ENCODE measurements at regions not wholly inside any gene's neighbourhood (a gene's known extent, or its start where the extent isn't known, plus 50 kb on each side); places are given as distances from the start of the nearest gene placed in this dataset.

DNA sequence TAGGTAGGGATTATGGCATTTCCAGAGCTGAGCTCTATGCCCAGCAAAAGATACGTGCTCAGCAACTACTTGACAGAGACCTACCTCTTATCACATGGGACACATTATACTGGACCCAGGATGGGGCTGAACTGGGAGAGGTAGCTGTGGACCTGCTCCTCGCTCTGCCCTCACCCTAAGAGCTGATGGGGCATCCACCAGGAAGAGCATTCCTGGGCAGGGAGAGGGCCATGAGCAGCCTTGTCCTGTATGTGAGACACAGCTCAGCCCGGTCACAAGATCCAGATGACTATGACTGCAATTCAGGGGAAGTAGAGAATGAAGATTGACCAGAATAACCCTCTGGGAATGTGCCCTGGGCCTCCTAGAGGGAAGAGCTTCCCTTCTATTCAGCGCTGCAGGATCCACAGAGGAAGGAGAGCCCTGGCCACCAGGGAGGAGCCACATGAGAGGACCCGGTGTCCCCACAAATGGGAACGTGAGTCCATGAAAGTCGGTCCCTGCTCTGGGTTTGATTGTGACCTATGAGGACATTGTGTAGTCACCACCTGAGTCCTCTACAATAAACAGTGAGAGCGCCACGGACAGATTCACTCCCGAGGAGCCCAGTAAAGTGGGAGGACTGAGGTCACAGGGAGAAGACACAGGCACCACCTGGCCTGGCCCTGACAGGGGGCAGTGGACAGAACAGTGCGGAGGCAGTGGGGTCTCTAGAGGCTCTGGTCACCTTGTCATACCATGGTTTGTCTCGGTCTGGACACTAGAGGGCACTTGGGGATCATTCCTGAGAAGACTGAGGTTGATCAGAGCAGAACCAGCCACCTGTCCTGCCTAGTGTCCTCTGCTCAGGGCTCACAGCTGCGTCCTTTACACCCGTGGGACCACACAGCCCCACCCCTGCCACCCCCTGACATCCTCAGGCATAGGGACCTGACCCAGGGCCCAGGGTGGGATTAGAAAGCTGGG is 99.5 kb downstream of the ZNF280B start:
- TF ChIP-seq, protein P1, sequence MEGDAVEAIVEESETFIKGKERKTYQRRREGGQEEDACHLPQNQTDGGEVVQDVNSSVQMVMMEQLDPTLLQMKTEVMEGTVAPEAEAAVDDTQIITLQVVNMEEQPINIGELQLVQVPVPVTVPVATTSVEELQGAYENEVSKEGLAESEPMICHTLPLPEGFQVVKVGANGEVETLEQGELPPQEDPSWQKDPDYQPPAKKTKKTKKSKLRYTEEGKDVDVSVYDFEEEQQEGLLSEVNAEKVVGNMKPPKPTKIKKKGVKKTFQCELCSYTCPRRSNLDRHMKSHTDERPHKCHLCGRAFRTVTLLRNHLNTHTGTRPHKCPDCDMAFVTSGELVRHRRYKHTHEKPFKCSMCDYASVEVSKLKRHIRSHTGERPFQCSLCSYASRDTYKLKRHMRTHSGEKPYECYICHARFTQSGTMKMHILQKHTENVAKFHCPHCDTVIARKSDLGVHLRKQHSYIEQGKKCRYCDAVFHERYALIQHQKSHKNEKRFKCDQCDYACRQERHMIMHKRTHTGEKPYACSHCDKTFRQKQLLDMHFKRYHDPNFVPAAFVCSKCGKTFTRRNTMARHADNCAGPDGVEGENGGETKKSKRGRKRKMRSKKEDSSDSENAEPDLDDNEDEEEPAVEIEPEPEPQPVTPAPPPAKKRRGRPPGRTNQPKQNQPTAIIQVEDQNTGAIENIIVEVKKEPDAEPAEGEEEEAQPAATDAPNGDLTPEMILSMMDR (IDR thresholded peaks at IDR 0.05): peak in 4 of 6 experiments; percentile 19 to 39 (median 30)
- no peak for TF ChIP-seq POLR2A (IDR thresholded peaks at IDR 0.05)
